ENCODE measurements at regions not wholly inside any gene's neighbourhood (a gene's known extent, or its start where the extent isn't known, plus 50 kb on each side); places are given as distances from the start of the nearest gene placed in this dataset.
"Not testable (repeated sequence)": the region's sequence is repeated elsewhere in the genome, so short reads cannot be mapped to it uniquely, and the experiment has no call there.

DNA sequence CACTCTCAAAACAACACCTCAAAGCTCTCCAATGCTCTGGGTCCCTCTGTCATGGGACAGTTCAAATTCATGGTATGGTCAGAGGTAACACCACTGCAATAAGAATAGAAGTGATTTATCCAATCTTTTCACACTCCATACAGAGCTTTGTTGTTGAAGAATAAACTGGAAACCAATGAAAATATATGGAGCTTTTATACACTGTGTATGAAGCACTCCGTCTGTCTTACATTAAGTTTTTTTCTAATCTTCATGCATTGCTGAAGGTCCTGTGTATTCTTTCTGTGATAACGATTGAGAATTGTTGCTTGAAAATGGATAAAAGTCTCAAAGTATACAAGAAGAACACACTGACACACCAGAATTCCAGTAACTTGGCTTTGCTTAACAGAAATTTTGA, 603.7 kb upstream of the LUZP2 start:
- DNase-seq, result no peak

DNA sequence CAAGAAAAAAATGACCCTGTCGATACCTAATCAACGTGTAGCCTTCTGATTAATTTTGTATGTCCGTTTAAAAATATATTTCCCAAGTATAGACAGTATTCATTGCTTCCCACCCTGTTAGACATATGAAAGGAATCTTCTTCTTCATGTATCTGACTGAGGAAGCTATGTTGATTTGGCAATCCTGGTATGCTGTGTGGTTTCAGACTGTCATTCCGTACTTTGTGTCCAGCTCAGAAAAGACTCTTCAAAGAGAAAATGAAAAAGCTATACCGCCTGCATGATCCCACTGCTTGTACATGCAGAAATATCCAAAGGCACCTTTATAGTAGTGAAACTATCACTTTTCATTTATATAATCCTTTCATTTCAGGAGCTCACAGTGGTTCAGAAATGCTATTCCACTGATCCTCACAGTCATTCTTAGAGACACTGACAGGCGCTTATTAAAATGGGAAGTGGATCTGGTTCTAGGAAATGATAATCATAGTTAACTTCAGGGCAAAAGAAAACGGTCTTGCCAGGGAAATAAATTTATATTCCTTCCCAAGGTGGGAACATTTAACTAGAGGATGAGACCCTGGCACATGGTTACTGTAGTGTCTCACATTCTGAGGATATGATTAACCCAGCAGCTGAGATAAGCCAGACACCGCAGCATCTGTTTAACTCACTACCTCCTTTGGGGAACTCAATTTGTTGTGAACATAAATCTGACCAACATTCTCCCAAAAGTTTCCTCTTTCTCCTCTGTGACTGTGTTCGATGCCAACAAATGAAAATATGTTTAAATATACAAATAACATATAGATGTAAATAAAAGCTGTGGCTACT, 599.2 kb upstream of the LUZP2 start:
- DNase-seq, result no peak

DNA sequence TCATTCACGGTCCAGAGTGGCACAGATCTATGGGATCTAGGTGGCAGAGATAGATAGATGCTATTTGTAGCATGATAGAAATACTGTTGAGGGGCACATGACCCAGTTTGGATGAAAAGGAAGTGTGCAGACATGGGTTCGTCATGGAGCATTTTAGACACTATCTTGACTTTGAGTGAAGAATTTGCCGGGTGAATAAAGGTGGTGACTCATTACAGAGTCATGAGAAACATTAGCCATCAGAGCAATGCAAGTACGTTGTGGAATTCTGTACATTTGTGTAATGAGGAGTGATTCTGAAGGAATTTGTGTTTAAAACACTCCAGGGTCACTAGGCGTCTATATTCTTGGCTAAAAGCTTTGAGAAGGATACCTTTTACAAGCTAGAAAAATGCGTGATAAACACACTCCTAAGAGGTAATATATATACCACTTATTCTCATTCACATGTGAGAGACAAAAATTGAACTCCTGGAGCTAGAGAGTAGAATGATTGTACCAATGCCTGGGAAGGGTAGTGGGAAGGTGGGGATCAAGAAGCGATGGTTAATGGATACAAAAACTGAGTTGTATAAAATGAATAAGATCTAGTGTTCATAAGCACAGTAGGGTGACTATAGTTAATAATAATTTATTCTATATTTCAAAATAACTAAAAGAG, 593.7 kb upstream of the LUZP2 start:
- DNase-seq, result no peak

DNA sequence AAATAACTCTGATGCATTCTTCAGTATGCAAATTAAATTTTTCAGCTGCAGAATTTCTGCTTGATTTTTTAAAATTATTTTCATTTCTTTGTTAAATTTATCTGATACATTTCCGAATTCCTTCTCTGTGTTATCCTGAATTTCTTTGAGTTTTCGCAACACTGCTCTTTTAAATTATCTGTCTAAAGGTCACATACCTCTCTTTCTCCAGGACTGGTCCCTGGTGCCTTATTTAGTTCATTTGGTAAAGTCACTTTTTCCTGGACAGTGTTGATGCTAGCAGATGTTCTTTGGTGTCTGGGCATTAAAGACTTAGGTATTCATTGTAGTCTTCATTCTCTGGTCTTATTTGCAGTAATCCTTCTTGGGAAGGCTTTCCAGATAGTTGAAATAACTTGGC, 577.4 kb upstream of the LUZP2 start:
- no peak for DNase-seq

DNA sequence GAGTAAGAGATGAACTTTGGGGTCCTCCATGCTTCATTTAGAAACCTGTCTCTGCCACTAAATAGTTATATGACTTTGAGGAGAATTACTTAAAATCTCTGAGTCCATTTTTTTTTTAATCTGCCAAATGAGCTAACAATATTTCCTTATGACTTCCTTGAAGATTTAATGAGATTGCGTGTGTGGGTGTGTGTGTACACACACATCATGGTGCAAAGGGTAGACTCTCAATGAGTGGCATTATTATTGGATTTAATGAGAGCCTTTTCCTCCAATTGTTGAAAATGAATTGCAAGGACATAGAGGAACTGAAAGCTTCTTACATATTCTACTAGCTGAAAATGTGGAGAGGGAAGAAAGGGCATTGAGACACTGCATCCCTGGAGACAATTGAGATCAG, 573.5 kb upstream of the LUZP2 start:
- no peak for DNase-seq

DNA sequence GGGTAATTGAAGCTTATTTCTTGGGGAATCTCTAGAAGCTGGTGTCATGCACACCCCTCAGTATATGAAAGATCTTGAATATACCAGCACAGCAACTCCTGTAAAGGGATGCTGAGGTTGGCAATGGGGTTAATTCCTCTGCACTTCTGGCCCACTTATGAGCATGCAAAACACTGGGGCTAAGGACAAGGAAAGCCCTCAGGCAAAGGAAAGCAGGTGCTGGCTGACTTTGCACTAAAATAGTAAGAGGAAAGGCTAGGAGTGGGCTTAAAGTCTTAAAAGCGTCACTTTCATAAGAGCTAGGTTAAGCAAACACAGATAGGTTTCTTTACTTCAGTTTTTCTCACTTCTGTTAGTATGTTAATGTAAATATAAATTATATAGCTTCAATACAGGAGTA, 572.6 kb upstream of the LUZP2 start:
- DNase-seq, result no peak

DNA sequence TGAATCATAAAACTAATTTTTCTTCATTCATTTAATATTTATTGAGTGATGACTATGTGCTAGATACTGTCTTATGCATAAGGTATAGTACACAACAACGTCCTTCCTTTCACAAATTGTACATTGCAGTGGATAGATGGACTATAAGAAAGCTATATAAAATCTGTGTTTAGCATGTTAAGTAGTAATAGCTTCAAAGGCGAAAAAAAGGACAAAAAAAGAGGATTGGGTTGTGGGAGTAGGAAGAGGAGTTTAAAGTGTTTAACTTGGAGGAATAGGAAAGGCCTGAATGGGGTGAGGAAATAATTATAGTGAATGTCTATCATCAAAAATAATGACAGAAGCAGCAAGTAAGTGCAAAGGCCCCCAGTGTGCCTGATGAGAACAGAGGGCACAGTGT, 565.4 kb upstream of the LUZP2 start:
- no peak for DNase-seq

DNA sequence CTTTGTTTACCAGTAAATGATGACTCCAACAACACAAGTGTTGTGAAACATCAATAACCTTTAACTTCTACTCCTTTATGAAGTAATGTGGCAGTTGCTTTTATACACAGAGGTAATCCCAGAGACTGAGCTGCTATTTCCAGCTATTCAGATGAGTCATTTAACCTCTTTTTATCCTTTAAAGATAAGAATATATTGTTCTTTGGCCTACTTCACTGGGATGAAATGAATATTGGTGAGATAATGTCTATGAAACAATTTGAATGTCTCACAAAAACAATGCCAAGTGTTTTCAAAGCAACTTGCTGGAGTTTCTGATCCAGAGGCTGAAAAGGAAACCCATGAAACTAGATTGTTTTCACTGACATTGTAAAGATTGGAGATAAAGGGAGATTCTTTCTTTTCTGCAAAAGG, 564.4 kb upstream of the LUZP2 start:
- DNase-seq, result no peak

DNA sequence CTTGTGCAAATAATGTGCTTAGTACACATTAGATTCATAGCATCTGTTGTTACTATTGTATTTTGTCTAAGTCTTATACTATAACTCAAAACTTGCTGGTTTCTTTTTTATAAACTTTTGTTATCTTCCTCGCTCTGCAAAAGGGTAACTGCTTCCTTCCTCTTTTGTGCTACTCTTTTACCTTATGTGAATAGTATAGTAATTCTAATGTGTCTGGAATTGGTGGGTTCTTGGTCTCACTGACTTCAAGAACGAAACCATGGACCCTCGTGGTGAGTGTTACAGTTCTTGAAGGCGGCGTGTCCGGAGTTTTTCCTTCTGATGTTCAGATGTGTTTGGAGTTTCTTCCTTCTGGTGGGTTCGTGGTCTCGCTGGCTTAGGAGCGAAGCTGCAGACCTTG, 563.1 kb upstream of the LUZP2 start:
- no peak for DNase-seq

DNA sequence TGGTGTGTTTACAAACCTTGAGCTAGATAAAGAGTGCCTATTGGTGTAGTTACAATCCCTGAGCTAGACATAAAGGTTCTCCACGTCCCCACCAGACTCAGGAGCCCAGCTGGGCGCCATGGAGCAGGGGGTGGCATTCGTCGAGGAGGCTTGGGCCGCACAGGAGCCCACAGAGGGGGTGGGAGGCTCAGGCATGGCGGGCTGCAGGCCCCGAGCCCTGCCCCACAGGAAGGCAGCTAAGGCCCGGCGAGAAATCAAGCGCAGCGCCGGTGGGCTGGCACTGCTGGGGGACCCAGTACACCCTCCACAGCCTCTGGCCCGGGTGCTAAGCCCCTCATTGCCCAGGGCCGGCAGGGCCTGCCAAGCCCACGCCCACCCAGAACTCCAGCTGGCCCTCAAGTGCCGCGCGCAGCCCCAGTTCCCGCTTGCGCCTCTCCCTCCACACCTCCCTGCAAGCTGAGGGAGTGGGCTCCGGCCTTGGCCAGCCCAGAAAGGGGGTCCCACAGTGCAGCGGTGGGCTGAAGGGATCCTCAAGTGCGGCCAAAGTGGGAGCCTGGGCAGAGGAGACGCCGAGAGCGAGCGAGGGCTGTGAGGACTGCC, 562.1 kb upstream of the LUZP2 start:
- not testable (repeated sequence) for DNase-seq

DNA sequence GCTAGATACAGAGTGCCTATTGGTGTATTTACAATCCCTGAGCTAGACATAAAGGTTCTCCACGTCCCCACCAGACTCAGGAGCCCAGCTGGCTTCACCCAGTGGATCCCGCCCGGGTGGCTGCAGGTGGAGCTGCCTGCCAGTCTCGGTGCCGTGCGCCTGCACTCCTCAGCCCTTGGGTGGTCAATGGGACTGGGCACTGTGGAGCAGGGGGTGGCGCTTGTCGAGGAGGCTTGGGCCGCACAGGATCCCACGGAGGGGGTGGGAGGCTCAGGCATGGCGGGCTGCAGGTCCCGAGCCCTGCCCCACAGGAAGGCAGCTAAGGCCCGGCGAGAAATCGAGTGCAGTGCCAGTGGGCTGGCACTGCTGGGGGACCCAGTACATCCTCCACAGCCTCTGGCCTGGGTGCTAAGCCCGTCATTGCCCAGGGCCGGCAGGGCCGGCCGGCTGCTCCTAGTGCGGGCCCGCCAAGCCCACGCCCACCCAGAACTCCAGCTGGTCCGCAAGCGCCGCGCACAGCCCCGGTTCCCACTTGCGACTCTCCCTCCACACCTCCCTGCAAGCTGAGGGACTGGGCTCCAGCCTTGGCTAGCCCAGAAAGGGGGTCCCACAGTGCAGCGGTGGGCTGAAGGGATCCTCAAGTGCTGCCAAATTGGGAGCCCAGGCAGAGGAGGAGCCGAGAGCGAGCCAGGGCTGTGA, 554.6 kb upstream of the LUZP2 start:
- not testable (repeated sequence) for DNase-seq

DNA sequence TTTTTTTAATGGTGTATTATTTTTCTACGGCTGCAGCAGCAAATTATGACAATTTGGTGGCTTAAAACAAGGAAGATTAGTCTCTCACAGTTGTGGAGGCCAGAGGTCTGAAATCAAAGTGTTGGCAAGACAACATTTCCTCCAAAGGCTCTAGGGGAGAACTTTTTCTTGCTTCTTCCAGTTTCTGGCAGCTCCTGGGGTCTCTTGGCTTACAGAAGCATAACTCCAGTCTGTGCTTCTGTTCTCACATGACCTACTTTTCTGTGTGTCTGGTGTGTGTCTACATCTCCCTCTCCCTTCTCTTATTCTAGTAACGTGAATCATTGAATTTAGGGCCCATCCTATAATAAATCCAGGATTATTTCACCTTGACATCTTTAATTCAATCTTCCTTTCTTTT, 551.9 kb upstream of the LUZP2 start:
- DNase-seq, result no peak

DNA sequence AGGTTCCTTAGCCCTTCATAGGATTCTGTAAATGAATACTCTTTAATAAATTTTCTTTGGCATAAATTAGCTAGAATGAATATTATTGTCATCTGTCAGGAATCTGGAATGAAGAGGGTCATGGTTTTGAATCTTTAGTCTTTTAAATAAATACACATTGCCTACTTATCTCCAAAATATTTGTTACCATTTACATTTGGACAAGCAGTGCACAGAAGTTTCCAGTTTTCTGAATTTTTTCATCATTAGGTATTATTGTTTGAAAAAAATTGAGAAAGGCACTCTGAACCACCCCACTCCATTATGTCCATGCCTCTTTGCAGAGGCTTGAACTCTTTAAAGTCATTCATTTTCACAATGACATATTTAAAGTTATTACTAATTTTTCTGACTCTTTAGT, 549.0 kb upstream of the LUZP2 start:
- no peak for DNase-seq

DNA sequence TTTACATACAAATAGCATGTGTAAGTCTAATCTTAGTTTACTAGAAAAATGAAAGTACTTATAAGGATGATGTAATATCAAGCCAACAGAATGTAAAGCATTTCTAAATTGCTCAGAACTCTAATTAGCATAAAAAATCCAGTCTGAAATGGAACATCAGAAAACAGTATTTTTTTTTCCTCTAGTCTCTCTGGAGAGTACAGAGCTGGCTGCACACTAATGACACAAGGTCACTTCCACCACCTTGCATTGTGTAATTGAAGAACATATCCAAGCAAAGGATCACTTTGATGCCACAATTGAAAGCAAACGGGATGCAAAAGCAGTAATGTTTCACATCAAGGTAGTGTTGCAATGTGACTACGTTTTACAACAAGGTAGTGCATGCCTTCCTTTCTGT, 548.0 kb upstream of the LUZP2 start:
- DNase-seq, result no peak

DNA sequence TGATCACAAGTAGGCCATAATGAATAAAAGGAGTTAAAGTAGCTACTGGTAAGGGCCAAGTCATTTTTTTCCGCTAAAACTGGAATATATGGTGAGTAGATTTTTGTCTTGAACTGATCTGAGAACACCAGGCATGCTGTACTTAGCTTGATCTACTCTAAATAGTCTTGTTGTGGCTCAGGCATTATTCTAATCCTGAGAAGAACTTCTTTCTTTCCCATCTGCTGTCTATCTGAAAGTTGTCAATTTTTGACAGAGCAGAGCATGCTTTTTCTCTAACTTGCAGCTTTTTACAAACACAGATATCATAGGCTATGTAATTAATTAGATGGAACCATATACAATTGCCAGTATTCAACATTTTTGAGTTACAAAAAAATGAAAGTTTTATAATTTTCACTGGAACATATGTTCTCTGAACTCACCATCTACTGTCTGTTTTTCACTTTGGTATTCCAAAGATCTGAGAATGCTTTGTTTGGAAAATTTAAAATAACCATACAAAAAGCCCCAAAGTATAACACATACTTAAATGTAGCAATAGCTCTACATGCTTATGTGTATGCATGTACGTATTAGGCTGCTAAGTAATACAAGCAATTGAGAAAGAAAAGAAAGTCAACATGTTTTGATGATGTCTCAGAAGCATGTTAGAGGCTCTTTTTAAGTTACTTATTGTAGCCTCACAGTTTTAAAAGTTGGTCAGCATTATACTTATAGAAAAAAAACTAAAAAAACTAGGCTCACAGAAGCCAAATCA, 542.7 kb upstream of the LUZP2 start:
- DNase-seq, result no peak

DNA sequence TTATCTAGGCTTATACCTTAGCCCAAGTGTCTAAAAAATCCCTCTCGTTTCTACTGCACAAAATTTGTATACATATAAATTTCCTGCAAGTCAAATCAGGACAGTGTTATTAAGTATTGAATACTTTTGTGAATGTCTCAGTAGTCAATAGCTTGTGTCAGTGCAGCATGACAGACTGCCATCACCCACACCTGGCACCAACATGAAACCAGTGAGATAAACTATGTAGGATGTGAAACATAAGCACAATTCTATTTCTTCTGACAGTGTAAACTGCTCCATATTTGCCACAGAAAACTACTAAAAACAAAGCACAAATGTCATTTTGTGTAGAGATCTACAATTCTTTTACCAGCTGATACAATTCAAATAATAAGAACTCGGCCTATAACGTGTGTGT, 542.1 kb upstream of the LUZP2 start:
- DNase-seq, result no peak

DNA sequence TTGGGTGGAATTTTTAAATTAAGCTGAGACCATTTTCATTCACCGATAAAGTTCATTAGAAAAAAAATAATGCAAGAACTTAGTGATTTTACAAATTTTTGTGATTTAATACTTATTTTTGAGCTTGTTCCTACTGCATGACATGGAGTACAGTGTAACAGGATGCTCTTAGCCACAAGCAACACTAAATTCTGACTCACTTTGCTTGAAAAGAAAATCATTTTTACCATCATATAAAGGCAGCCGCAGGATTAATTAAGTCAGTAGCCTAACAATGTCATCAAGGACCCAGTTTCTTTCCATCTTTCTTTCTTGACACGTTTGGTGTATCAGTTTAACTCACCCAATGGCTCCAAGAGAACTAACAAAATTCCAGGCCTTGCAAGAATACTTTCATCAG, 540.3 kb upstream of the LUZP2 start:
- DNase-seq, result no peak

DNA sequence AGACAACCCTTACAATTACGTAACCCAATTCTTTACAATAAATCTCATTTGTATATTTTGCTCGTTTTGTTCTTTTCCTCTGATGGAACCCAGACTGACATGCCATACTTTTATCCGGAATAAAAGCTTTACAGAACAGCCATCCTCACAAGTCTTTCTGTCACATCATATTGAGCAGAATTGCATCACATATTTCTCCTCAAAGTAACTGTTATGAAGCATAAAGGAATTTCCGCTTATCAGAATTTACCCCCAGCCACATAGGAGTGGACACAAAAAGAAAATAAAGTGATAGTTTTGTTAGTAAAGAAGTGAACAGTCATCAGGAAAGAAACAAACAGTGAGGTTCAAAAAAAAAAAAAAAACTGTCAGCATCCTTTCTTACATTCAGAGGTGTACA, 539.5 kb upstream of the LUZP2 start:
- DNase-seq, result no peak

DNA sequence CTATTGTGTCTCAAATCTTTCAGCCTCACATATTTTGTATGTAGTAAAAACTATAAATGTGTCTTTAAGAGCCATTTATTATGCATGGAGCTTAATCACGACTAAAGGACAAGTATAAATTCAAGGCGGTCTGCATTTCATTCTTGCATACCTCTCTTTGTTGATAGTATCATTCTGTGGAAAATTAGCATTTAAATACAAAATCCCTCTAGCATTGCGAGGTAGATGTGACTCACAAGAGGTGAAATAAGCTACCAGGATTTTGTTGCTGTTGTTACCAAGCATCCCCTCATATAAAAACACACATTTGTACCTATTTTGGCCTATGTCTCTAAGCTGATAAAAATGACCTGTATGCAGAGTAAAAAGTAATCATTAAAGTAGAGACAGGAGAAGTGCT, 537.4 kb upstream of the LUZP2 start:
- no peak for DNase-seq

DNA sequence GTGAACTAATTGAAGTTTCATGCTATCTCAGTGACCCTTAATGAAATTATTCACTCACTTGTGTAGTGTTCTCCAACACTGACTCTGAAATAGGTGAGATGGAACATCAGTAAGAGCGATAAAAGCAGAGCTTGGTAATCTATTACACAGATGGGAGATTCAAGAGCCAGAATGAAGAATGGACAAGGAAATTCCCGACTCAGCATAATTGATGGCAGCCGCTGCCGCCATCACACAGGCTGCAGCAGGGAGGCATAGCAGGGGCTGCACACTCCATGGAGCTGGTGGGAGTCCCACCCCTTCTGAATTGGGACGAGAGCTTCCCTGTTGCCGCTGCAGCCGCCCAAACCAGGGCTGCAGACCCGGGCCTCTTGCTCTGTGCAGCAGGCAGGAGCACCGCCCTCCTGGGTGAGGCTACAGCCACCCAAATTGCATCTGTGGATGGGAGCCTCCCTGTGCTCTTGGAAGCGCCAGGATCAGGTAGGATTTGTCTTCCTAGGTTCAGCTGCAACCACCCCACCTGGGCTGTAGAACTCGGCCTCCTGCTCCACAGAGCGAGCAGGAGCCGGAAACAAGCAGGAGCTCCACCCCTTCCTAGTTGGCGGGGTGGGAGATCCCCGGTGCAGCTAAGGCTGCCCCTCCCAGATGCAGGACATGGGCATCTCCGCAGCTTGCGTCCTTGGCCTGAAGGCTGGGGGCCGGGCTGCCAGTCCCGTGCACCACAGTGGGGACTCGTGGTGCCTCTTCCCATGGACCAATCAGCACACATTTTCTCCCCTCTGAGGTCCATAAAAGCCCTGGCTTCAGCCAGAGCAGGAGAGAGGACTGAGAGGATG, 535.1 kb upstream of the LUZP2 start:
- DNase-seq, result no peak

DNA sequence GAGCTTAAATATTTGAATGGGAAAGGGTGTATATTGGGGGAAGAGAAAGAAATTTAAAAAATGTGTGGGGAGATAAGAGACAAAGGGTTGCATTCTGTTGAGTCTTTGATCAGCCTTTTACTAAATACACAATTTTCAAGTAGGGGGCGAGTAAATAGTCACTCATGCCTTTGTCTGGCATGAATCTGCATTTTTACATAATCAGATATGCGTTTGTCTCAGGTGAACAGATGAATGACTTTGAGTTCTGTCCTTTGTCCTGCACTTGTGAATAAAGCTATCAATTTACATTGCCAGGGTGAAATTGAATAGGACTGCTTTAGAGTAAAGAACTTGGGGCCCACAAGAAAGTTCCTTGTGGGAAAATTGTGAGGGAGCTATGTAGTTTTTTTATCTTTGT, 523.6 kb upstream of the LUZP2 start:
- no peak for DNase-seq

DNA sequence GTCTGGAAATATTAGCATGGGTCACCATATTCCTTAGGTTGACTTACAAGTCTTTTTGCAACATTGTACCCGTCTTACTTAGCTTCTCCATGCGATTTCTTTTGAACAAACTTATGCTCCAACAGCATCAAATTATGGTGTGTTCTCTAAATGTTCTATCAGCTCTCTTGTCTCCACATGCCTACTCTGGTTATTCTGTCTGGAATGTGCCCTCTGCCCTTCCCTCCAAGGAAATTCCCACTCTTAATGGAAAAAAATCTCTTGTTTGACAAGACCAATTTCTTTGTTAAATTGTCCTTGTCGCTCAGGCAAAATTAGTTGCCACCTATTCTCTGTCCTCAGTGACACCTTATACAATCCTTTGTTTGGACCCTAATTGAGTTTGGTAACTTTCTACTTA, 522.8 kb upstream of the LUZP2 start:
- no peak for DNase-seq

All from CD4-positive, alpha-beta T cell treated with Interleukin-12 subunit alpha and Interleukin-12 subunit beta, for 1 hour (primary cell).